Stimulated activated CD4-positive, alpha-beta T cell treated with anti-CD3 and anti-CD28 coated beads, Interleukin-2, amount 100 ng/mL, for 48 hours (primary cell): ENCODE measurements at regions not wholly inside any gene's neighbourhood (a gene's known extent, or its start where the extent isn't known, plus 50 kb on each side); places are given as distances from the start of the nearest gene placed in this dataset.
"Not testable (repeated sequence)": the region's sequence is repeated elsewhere in the genome, so short reads cannot be mapped to it uniquely, and the experiment has no call there.

Experiments
- DNase-seq, 2 donors: peaks; one replicate each; pipeline ENCODE4 v3.0.0-alpha.2; 2020

DNA sequence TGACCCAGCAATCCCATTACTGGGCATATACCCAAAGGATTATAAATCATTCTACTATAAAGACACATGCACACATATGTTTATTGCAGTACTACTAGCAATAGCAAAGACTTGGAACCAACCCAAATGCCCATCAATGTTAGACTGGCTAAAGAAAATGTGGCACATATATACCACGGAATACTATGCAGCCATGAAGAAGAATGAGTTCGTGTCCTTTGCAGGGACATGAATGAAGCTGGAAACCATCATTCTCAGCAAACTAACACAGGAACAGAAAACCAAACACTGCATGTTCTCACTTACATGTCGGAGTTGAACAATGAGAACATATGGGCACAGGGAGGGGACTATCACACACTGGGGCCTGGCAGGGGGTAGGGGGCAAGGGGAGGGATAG is 183.0 kb downstream of the HACE1 start:
- DNase-seq = not testable (repeated sequence)

DNA sequence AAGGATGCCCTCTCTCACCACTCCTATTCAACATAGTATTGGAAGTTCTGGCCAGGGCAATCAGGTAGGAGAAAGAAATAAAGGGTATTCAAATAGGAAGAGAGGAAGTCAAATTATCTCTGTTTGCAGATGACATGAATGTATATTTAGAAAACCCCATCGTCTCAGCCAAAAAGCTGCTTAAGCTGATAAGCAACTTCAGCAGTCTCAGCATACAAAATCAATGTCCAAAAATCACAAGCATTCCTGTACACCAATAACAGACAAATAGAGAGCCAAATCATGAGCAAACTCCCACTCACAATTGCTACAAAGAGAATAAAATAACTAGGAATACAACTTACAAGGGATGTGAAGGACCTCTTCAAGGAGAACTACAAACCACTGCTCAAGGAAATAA is 184.6 kb downstream of the HACE1 start:
- not testable (repeated sequence) for DNase-seq

DNA sequence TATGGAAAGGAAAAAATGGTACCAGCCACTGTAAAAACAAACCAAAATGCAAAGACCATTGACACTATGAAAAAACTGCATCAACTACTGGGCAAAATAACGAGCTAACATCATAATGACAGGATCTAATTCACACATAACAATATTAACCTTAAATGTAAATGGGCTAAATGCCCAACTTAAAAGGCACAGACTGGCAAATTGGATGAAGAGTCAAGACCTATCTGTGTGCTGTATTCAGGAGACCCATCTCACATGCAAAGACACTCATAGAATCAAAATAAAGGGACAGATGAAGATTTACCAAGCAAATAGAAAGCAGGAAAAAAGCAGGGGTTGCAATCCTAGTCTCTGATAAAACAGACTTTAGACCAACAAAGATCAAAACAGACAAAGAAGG is 186.6 kb downstream of the HACE1 start:
- not testable (repeated sequence) for DNase-seq

DNA sequence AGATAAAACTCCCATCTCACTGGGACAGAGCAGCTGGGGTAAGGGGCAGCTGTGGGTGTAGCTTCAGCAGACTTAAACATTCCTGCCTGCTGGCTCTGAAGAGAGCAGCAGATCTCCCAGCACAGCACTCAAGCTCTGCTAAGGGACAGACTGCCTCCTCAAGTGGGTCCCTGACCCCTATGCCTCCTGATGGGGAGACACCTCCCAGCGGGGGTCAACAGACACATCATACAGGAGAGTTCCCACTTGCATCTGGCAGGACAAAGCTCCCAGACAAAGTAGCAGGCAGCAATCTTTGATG is 188.2 kb downstream of the HACE1 start:
- DNase-seq = not testable (repeated sequence)

DNA sequence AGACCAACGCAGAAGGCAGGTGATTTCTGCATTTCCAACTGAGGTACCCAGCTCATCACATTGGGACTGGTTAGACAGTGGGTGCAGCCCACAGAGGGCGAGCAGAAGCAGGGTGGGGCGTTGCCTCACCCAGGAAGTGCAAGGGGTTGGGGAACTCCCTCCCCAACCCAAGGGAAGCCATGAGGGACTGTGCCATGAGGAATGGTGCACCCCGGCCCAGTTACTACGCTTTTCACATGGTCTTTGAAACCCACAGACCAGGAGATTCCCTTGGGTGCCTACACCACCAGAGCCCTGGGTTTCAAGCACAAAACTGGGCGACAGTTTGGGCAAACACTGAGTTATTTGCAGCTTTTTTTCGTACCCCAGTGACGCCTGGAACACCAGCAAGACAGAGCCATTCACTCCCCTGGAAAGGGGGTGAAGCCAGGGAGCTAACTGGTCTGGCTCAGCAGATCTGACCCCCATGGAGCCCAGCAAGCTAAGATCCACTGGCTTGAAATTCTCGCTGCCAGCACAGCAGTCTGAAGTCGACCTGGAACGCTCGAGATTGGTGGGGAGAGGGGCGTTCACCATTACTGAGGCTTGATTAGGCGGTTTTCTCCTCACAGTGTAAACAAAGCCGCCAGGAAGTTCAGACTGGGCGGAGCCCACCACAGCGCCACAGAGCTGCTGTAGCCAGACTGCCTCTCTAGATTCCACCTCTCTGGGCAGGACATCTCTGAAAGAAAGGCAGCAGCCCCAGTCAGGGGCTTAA is 188.7 kb downstream of the HACE1 start:
- not testable (repeated sequence) for DNase-seq

DNA sequence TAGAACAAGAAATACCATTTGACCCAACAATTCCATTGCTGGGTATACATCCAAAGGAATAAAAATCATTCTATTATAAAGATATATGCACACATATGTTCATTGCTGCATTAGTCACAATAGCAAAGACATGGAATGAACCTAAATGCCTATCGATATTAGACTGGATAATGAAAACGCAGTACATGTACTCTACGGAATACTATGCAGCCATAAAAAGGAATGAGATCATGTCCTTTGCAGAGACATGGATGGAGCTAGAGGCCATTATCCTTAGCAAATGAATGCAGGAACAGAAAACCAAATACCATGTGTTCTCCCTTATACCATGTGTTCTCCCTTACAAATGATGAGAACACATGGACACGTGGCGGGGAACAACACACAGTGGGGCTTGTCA is 190.2 kb downstream of the HACE1 start:
- no peak for DNase-seq

DNA sequence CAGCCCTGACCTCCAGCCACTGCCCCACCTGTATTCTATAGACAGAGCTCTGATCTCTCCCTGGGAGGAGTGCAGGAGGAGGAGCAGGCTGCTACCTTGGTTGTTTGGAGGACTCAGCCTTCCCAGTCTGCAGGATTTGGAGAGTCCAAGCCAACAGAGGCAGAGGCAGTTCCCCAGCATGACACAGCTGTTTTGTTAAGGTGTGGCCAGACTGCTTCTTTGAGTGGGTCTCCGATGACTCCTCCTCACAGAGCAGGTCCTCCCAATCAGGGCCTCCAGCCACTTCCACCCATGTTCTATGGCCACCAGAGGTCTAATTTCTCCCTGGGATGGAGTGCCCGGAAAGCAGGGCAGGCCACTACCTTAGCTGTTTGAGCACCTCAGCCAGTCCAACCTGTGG is 203.5 kb downstream of the HACE1 start:
- DNase-seq = no peak

DNA sequence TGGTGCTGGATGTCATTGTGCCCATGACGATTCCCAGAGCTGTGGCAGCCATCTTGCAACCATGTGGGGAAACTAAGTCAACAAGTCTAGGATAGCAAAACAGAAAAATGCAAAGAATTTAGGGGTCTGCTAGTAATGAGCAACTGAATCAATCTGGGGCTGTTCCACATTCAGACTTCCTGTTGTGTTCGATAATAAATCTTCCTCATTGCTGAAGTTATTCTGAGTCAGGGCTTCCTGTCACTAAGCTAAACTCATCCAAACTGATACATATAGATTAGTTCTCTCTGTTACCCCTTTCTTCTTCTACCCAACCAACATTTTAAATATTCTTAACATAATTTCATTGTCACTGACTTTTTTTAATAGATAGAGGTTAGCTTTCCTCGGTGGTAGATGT is 205.9 kb downstream of the HACE1 start:
- DNase-seq = no peak

DNA sequence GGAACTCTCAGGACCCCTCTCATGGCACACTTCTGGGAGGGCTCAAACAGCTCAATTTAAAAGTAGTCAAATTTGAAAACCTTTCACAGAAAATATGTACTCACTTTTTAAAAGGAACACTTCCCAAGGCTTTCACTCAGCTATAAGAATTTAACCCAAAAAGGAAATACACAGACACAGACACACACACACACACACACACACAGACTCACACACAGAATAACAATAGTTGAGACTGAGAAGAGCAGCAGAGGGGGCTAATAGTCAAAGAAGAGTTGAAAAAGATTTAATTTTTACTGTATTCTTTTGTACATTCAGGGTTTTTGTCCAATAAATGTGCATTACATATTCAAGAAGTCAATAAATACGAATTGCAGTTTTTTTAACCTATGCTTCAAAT is 211.4 kb downstream of the HACE1 start:
- DNase-seq = no peak

DNA sequence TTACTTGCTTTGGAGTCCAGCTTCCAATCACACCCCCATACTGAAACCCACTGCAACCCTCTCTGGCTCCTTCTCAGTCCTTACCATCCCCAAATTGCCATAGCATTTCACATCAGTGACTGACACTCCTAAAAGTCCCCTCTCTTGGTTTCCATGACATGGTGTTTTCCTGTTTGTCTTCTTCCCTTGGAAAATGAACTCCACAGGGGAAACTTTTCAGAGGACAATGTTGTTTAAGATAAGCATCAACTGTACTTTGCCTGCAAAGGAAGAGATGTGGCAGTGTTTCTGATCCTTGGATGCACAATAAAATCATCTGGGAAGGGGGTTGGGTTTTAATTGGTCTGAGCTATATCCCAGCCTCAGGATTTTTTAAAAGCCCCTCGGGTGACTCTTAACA is 214.9 kb downstream of the HACE1 start:
- DNase-seq = no peak

DNA sequence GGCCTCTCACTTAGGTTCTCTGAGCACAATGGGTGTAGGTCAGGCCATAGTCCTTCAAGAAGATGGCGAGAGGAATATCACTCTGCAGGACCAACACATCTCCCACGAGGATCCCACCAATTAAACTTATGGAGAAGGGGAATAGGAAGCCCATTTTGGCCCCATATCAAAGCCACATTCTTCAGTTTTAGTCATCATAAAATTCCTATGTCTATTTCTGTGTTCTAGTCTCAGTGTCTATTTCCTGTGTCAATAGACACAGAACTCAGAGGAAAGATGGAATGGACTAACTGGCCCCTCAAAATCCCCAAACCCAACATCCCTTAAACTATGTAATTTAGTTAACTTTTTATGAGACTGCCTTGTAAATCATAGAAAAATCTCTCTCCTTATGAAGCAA is 216.8 kb downstream of the HACE1 start:
- DNase-seq = no peak

DNA sequence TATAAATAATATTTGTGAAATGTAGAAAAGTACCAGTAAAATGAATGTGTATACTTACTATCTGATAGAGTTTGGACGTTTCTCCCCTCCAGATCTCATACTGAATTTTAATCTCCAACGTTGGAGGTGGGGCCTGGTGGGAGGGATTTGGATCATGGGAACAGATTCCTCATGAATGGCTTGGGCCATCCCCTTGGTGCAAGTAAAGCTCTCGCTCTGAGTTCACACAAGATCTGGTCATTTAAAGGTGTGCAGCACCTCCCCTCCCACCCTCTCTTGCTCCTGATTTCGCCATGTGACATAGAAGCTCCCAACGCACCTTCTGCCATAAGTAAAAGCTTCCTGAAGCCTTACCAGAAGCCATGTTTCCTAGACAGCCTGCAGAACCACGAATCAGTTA is 219.0 kb downstream of the HACE1 start:
- no peak for DNase-seq

DNA sequence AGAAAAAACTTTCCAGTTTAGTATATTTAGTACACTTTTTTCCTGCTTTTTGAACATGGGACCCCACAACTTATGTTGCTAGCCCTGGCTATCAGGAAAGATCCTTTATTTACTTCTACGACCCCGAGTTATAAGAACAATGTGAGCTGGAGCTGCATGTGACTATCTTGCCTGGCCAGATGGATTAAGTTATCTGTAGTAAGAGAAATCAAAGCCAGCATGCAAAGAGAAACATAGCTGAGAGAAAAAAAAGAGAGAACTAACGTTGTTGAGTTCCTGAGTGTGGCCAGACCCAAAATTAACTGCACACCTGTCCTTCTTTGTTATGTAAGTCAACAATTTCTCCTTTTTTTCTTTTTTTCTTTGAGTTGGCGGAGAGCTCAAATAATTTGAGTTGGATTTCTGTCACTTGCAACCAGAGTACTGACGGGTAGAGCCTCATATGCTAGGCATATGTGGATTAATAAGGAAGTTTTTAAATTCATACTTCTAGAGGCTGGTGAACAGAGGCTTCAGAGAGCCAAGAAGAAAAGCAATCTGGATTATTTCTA is 219.5 kb downstream of the HACE1 start:
- no peak for DNase-seq

DNA sequence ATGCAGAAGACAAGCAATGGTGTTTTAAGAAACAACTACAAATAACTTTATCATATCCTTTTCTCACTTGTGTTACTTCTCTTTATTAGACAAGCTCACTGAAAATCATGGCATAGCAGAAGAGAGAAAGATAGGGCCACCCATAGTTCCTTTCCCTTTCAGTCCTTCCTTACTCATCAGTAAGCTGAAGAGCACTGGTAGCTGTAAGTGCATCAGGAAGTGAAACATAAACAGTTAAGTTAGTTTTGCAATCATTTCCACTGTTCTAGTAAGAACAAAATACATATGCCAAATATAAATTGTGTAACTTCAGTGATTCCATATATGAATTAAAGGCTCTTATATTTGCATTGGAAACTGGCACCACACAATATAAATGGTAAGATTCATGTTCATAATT is 220.1 kb downstream of the HACE1 start:
- no peak for DNase-seq

DNA sequence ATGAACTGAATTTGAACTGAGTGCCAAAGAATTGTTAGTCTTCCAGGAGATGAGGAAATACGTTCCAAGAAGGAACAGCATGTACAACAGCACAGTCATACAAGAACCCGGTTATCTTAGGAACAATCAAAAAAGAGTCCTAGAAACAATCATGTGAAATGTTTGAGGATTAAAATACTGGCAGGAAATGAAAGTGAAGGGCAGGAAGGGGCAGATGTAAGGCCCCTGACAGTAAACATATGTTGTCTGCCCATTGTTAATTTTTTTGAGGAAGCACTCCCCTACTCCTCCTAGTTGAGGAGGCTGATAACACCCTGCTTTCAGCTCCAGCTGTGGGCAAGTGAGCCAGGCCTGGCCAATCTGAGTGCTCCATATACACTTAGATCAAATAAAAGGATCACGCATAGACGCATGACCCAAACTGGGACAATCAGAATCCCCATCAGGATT is 220.9 kb downstream of the HACE1 start:
- no peak for DNase-seq

DNA sequence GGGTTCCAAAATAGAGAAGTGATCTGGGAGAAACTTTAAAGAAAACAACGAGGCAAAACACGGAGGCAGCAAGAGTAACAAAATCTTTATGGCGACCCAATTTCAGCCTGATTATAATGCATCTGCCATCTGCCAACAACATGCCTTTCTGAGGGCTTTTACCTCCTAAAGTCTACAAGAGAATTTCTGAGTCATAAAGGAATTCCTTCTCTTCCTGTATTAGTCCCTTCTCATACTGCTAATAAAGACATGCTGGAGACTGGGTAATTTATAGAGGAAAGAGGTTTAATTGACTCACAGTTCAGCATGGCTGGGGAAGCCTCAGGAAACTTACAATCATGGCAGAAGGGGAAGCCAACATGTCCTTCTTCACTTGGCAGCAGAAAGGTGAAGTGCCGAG is 226.6 kb downstream of the HACE1 start:
- DNase-seq = no peak

DNA sequence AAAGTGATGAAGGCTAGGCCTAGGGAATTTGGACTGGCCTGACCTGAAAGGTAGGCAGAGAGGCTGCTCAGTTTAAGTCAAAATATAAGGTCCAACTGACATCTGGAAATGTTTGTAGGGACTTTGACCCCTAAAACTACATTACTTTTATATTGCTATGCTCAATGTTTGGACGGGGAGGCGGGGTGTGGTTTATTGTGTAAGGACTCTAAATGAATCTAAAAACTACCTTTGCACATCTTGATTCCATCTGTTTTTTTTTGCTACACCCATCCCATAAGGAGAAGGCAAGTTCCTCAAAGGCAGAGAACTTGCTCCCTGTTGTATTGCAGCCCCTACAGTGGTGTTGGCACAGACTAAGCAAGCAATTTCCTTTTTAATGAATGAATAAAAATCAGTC is 227.1 kb downstream of the HACE1 start:
- no peak for DNase-seq

DNA sequence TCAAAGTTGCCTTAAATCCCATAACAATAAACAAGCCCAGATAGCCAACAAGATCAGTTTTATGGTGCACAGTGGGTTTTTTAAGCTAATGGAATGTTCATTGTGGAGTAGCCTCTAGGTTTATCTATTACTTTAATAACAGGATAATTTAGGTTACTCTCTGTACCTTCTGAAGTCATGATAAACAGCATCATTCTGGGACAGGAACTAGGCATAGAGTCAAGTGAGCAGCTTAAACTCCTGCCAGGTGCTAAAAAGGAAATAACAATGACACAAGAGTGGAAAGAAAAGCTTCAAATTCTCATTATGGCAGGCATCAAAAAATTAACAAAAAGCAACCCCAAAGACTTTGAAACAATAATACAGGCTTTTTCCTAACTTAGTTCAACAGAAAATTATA is 228.8 kb downstream of the HACE1 start:
- no peak for DNase-seq

DNA sequence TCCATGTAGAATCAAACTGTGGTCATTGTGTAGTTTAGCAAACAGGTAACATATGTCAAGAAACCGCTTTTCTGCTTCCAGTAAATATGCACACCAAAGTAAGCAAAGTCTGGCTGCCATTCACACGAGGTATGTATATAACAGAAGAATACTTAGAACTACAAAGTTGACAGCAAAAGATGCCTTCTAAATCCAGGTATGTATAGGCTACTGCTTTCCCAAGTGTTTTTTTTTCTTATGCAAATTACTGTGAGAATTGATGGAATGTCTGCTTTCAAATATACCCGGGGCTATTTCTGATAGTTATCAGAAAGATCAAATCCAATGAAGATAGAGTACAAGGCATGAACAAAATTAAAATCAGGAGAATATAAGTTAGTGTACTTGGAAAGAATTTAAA is 229.2 kb downstream of the HACE1 start:
- no peak for DNase-seq

DNA sequence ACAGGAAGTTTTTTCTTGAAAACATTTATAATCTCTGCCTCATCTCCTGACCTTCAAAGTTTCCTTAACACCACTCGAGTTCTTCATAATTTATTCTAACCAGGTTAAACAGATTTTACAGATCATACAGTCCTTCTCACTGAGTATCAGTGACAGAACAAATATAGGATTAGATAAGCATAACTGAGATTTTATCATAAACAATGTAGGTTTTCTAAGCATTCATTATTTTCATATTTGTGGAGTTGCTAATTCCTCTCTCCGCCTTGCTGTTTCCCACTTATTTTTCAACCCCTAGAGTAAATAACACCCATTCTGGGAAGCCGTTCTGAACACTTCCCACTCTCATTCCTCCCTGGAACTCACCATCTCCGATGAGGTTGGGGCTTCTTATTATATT is 229.9 kb downstream of the HACE1 start:
- DNase-seq = no peak

DNA sequence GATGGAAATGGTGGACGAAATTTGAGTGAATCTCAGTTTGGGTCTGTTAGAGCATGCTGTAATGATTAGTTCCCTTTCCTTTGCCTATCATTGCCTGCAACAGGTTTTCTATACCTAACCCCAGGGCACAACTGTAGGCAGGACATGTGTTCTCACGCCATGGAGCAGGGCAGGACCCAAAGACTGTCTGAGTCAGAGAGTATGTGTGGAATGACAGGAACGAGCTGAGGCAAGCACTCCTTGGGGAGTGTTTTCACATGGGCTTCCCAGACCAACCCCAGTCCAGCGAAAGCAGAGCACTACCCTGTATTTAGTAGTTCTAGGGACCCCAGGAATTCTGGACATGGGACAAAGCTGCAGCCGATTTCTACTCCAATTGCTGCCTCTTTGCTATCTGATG is 234.2 kb downstream of the HACE1 start:
- no peak for DNase-seq

DNA sequence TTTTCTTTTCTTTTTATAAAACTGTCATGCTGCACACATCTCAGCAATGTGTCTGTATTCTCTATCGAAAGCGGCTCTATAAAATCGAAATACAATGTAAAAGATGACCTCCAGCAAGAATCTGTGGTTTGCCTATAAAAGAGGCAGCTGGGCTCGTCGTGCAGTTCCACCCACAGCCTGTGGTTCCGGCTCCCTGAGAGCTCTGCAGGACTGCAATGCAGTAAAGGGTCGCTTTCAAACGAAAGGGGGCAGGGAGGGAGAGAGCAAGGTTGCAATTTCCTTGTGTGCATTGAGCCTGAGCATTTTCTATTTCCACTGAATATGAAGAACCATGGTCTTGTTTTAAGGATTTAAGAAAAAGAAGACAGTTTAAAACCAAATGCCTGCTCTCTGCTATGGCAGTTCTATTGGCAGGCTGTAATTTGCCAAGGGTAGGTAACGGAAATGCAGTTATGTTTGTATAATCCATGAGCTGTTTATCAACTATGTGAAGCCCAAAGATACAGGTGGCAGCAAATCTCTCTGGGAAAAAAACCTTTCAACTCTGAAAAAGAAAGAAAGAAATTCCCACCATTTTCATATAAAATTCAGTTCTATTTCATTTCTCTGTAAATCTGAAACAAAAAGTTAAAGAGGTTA is 236.5 kb downstream of the HACE1 start:
- DNase-seq = no peak

DNA sequence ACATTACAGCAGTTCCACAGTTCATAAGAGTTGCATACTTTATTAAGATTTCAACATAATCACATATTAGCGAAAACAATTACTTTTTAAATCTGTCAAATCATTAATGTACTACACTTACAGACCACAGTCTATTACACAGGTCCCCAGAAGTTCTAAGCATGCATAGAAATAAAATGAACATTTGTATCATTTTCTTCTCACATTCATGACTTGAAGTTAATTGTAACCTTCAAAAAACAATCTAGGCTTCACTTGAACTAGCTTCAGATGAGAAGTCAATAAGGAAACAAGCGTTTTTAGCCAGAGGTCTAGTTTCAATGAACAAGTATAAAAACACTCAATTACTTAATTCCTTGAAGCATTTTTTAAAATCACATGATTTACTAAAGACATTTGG is 238.3 kb downstream of the HACE1 start:
- no peak for DNase-seq

DNA sequence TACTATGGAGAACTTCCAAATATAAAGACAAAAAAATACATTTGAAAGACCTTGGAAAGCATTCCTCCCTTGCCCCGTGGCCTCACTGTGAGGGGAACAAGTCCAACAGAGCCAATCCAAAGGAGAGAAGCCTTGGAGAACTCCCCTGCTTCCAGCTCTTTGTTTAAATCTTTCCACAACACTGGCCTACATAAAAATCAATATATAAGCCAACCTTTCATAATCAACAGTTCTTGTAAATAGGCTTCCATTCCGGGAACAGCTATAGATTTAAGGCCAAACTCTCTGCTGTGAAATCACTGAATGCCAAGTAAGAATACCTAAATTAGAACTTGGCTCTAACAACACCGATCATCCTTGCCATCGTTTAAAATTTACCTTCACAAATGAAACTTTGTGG is 242.1 kb downstream of the HACE1 start:
- DNase-seq = no peak

DNA sequence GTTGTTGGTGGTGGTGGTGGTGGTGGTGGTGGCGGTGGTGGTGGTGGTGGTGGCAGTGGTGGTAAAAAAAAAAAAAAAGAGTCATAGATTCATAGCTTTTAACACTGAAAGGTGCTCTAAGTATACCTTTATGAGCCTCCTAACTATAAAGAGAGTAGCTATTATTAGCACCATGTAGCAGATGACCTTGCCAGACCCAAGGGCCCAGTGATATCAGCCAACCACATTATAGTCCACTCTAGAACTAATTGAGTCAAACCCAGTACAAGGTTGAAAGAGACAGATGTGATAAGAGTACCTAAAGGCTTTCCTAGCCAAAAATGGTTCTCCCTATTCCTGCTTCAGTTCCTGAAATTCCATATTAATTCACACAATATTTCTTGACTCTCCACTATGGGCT is 245.3 kb downstream of the HACE1 start:
- no peak for DNase-seq
